A549 (cell line): ENCODE measurements at regions not wholly inside any gene's neighbourhood (a gene's known extent, or its start where the extent isn't known, plus 50 kb on each side); places are given as distances from the start of the nearest gene placed in this dataset.

ENCODE experiments used
- CEBPB ChIP-seq, 2 experiments: fragments of >200 bp in 1 of 2; sonication (Bioruptor Twin) in 1 of 2; formaldehyde crosslinking in 1 of 2; IDR thresholded peaks; 2 replicates each; pipeline ENCODE4 v1.6.1; 2012 to 2016
- KDM1A ChIP-seq: fragments of 200-600 bp; sonication (generic); IDR thresholded peaks from 2 replicates; pipeline ENCODE4 v1.6.1; 2016; ENCODE audit warnings: low read depth, mild to moderate bottlenecking
- POLR2A ChIP-seq: IDR thresholded peaks from 2 replicates; pipeline ENCODE4 v1.6.1; 2012; ENCODE audit warnings: mild to moderate bottlenecking, low read length
- SMC3 ChIP-seq: fragments of >200 bp; sonication (Bioruptor Twin); formaldehyde crosslinking; IDR thresholded peaks from 3 replicates; pipeline ENCODE4 v1.6.1; 2018; ENCODE audit warnings: inconsistent platforms
- TP53 ChIP-seq: fragments of 250-450 bp; sonication (Bioruptor Pico); IDR thresholded peaks from 2 replicates; pipeline ENCODE4 v1.5.0; 2021; ENCODE audit warnings: mild to moderate bottlenecking, moderate library complexity
- TF ChIP-seq, protein P1 (sequence below): fragments of >200 bp; sonication (Bioruptor Twin); formaldehyde crosslinking; IDR thresholded peaks from 3 replicates; pipeline ENCODE4 v1.5.1; 2016

DNA sequence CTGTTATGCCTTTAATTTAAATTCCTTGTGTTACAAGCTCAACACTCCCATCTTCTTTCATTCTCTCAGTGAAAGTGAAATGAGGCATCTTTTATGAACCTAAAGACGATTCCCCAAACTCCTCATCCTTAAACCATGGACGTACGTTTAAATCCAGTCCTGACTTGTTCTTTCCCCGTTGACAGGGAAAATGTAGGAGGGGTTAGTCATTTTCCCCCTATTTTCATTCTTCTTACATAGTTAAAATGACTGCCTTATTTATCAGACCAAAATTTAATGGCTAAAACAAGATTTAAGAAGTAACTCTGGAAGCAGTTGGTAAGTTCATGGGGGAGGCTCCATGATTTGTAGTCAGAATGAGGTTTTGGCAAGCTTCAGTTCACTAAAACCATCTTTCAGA is 134.9 kb downstream of the KCNA5 start:
- TF ChIP-seq TP53 (CRISPR knock-in tag), result no peak
- no peak for TF ChIP-seq CEBPB (IDR thresholded peaks at IDR 0.05)
- no peak for TF ChIP-seq KDM1A
- no peak for TF ChIP-seq POLR2A
- no peak for TF ChIP-seq SMC3
- TF ChIP-seq, protein P1, sequence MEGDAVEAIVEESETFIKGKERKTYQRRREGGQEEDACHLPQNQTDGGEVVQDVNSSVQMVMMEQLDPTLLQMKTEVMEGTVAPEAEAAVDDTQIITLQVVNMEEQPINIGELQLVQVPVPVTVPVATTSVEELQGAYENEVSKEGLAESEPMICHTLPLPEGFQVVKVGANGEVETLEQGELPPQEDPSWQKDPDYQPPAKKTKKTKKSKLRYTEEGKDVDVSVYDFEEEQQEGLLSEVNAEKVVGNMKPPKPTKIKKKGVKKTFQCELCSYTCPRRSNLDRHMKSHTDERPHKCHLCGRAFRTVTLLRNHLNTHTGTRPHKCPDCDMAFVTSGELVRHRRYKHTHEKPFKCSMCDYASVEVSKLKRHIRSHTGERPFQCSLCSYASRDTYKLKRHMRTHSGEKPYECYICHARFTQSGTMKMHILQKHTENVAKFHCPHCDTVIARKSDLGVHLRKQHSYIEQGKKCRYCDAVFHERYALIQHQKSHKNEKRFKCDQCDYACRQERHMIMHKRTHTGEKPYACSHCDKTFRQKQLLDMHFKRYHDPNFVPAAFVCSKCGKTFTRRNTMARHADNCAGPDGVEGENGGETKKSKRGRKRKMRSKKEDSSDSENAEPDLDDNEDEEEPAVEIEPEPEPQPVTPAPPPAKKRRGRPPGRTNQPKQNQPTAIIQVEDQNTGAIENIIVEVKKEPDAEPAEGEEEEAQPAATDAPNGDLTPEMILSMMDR, result no peak
